ENCODE measurements at regions not wholly inside any gene's neighbourhood (a gene's known extent, or its start where the extent isn't known, plus 50 kb on each side); places are given as distances from the start of the nearest gene placed in this dataset.

DNA sequence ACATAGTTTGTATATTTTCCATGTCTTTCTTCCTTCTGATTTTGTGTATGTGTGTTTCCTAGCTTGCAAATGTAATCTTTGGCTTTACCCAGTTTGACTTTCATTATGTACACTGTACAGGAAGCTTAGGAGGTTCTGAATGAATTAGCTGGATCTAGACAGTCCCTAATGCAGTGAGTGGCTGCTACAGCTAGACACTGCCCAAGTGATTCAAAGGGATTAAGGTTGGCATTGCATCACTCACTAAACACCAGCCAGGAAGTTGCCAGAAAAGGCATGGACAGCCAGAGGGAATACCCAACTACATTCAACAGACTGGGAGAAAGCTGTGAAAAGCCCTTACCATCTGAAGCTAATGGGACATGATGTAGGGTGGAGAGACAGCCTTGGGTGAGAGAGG is 316.0 kb upstream of the MEX3C start:
- no peak overlapping the region for H3K4me3 ChIP-seq (ENCODE audit: low read depth, low read length)
- TF ChIP-seq, protein P1, sequence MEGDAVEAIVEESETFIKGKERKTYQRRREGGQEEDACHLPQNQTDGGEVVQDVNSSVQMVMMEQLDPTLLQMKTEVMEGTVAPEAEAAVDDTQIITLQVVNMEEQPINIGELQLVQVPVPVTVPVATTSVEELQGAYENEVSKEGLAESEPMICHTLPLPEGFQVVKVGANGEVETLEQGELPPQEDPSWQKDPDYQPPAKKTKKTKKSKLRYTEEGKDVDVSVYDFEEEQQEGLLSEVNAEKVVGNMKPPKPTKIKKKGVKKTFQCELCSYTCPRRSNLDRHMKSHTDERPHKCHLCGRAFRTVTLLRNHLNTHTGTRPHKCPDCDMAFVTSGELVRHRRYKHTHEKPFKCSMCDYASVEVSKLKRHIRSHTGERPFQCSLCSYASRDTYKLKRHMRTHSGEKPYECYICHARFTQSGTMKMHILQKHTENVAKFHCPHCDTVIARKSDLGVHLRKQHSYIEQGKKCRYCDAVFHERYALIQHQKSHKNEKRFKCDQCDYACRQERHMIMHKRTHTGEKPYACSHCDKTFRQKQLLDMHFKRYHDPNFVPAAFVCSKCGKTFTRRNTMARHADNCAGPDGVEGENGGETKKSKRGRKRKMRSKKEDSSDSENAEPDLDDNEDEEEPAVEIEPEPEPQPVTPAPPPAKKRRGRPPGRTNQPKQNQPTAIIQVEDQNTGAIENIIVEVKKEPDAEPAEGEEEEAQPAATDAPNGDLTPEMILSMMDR (IDR thresholded peaks at IDR 0.05; ENCODE audit: borderline replicate concordance, insufficient read depth, low read depth, low read length), result no peak

GRCh38 chr18:51514128-51514527 is 316.6 kb upstream of the MEX3C start:
- TF ChIP-seq, protein P1 (IDR thresholded peaks at IDR 0.05; ENCODE audit: borderline replicate concordance, insufficient read depth, low read depth, low read length), result no peak
- H3K4me3 ChIP-seq (ENCODE audit: low read depth, low read length), result no peak overlapping the region

DNA sequence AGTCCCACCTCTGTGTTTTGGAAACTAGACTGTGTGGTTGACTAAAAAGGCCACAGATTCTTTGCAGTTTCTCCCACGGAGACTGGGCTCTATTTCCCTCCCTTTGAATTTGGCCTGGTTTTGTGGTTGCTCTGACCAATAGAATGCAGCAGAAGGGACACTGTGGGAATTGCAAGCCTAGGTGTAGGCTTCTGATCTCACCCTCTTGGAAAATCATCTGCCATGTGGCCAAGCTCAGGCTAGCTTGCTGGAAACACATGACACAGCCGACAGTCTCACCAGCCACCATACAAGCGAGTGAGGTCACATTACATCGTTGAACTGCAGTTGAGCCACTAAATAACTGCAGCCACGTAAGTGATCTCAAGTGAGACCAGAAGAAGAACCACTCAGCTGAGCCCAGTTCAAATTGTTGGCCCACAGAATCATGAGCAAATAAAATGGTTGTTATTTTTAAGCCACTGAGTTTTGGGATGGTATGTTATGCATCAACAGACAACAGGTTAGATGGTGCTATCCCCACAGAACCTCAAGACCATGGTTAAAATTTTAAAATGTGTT is 319.1 kb upstream of the MEX3C start:
- no peak overlapping the region for H3K4me3 ChIP-seq (ENCODE audit: low read depth, low read length)
- TF ChIP-seq, protein P1 (IDR thresholded peaks at IDR 0.05; ENCODE audit: borderline replicate concordance, insufficient read depth, low read depth, low read length), result no peak

GRCh38 chr18:51519571-51519970 is 322.1 kb upstream of the MEX3C start:
- no peak overlapping the region for H3K4me3 ChIP-seq (ENCODE audit: low read depth, low read length)
- TF ChIP-seq, protein P1 (IDR thresholded peaks at IDR 0.05; ENCODE audit: borderline replicate concordance, insufficient read depth, low read depth, low read length), result no peak

DNA sequence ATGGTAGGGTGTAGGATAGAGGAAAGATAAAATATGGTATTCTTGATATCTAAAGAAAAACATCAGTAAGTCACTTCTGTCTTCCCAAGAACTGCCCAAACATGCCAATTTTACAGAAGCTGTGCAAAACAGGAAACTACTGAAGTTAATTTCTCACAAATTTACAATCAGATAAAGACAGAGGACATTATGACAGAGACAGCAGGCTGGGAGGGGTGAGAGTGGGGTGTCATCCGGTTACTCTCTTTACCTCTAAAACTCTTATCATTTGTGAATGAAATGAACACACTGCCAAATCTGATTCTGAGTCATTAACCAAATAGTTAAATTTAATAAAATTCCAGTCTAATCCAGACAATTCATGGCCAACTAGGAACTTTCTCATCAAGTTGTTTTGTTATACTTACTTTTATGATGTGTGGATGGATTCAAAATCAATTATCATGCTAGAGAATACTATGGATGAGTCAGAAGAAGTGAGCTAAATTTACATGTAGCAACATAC is 323.2 kb upstream of the MEX3C start:
- H3K4me3 ChIP-seq (ENCODE audit: low read depth, low read length), result no peak overlapping the region
- TF ChIP-seq, protein P1 (IDR thresholded peaks at IDR 0.05; ENCODE audit: borderline replicate concordance, insufficient read depth, low read depth, low read length), result no peak

DNA sequence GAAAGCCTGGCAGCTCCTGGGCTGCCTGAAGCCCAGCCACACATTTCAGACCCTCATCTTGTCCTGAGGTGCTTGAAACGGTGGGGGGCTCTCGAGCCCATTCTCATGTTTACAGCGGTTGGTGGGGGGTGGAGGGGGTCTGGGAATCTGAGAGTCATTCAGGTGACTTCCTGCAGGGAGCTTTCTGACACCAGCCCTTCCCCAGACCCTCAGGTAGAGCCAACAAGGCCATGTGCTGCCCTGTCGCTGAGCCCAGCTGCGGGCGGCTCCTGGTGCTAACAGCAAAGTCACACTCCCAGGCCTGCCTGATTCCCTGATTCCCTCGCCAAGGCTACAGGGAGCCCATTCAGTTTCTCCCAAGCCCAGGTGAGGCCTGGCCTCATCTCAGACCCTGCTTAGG is 324.9 kb upstream of the MEX3C start:
- no peak overlapping the region for H3K4me3 ChIP-seq (ENCODE audit: low read depth, low read length)
- TF ChIP-seq, protein P1 (IDR thresholded peaks at IDR 0.05; ENCODE audit: borderline replicate concordance, insufficient read depth, low read depth, low read length), result no peak

DNA sequence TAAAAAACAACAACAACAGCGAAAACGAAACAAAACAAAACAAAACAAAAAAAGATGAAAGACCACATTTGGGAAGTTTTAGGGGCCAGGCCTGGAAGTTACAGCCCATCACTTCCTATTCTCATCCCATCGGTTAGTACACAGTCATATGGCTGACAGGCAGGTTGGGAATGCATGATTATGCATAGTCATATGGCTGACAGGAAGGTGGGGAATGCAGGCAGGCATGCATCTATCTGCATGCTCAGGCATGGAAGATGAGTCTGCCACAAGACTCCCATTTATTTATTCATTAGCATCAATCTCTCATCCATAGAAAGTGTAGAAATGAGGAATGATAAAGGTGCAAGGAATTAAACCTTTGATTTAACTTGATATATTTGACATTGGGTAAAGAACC is 325.3 kb upstream of the MEX3C start:
- TF ChIP-seq, protein P1 (IDR thresholded peaks at IDR 0.05; ENCODE audit: borderline replicate concordance, insufficient read depth, low read depth, low read length), result no peak
- no peak overlapping the region for H3K4me3 ChIP-seq (ENCODE audit: low read depth, low read length)
